ENCODE measurements at regions not wholly inside any gene's neighbourhood (a gene's known extent, or its start where the extent isn't known, plus 50 kb on each side); places are given as distances from the start of the nearest gene placed in this dataset.

DNA sequence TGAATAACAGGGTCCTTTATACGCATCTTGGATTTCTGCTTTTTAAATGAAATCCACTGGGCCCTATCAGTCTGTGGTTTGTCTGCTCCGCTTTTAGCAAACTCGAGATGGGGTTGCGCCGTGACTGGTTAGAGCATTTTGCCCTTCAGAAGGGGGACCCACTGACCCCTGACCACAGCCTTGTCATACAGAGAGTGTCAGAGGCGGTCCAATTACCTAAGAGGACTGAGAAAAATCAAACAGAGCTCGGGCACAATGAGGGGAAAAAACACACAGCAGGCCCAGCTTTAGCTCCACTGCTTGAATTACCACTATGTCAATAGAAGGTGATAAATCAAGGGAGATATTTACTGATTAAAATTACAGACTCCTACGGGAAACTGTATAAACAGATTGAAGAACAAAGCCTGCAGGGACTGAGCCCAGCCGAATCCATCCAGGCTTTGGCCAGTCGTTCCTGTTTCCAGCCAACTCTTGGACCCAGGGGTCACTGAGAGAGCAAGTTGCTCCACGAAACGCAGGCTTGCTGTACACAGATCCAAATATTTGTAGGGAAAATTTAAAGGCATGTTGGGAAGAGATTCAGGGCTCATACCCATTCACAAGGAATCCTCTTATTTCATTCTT lies 131.9 kb upstream of the ZFHX3 start:
- H3K9me3 ChIP-seq: no peaks in the 10 kb centered on the region
- TF ChIP-seq POLR2A (IDR thresholded peaks at IDR 0.05): no peak
- TF ChIP-seq, protein P1, sequence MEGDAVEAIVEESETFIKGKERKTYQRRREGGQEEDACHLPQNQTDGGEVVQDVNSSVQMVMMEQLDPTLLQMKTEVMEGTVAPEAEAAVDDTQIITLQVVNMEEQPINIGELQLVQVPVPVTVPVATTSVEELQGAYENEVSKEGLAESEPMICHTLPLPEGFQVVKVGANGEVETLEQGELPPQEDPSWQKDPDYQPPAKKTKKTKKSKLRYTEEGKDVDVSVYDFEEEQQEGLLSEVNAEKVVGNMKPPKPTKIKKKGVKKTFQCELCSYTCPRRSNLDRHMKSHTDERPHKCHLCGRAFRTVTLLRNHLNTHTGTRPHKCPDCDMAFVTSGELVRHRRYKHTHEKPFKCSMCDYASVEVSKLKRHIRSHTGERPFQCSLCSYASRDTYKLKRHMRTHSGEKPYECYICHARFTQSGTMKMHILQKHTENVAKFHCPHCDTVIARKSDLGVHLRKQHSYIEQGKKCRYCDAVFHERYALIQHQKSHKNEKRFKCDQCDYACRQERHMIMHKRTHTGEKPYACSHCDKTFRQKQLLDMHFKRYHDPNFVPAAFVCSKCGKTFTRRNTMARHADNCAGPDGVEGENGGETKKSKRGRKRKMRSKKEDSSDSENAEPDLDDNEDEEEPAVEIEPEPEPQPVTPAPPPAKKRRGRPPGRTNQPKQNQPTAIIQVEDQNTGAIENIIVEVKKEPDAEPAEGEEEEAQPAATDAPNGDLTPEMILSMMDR (IDR thresholded peaks at IDR 0.05): no peak
- H3K4me1 ChIP-seq: no peaks in the 10 kb centered on the region
- no peak for DNase-seq
- no peak overlapping the region for H3K27ac ChIP-seq
- H3K36me3 ChIP-seq: no peaks in the 10 kb centered on the region
- no peak overlapping the region for H3K4me3 ChIP-seq
- H3K27me3 ChIP-seq: no peaks in the 10 kb centered on the region

DNA sequence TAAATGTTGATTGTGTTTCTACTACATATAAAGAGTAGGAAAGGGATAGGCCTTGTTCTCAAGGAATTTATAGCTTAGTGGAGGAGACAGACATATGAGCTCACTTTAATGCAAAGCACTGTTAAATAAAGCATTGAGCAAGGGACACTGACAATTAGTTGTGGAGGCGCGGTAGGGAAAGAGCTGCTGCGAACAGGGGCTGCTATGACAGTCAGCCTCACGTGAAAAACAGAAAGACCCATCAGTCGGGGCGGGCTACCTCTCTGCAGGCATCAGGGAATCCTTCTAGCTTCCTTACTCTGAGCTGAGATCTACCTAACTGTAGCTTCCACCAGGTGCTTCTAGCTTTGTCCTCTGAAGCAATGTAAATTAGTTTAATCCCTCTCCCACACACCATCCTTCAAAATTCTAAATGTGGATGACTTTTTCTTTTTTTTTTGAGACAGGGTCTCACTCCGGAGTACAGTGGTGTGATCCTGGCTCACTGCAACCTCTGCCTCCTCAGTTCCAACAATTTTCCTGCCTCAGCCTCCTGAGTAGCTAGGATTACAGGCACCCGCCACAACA lies 129.9 kb upstream of the ZFHX3 start:
- H3K4me3 ChIP-seq: no peak overlapping the region

DNA sequence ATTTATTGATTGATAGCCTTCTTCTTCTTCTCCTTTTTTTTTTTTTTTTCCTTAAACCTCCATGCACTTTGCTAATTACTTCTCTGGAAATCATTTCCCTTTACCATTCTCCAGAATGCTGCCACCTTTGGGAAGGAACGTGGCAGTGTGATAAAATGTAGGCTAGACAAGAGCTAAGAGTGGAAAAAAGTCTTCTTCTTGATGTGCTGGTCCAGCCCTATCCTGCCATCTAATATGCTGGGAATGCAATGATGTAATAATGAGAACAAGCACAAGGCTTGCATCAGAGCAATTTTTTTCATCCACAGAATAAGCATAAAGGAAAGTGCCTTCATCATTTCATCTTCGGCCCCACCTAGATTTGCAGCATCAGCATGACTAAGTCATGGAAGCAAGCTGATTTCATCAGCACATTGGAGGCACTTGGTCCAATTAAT lies 128.7 kb upstream of the ZFHX3 start:
- Histone ChIP-seq H3K27ac (no peak overlapping the region), H3K4me1 (peaks cover 0 to 17% (median 0%) of the 10 kb centered on the region in 4 donors), H3K9me3 (no peaks in the 10 kb centered on the region), H3K4me3 (no peak overlapping the region), H3K36me3 (no peaks in the 10 kb centered on the region), H3K27me3 (no peaks in the 10 kb centered on the region)
- TF ChIP-seq, protein P1 (IDR thresholded peaks at IDR 0.05): peak in 3 of 6 experiments; percentile 15 to 37 (median 18)
- no peak for TF ChIP-seq POLR2A (IDR thresholded peaks at IDR 0.05)
- DNase-seq: no peak

More for the DNA sequence above, 129.9 kb upstream of the ZFHX3 start:
- TF ChIP-seq POLR2A (IDR thresholded peaks at IDR 0.05): no peak
- H3K27ac ChIP-seq: no peak overlapping the region
- no peak for DNase-seq
- H3K9me3 ChIP-seq: no peaks in the 10 kb centered on the region
- no peaks in the 10 kb centered on the region for H3K27me3 ChIP-seq
- no peaks in the 10 kb centered on the region for H3K36me3 ChIP-seq
- H3K4me1 ChIP-seq: peaks cover 0 to 6% (median 0%) of the 10 kb centered on the region in 4 donors

DNA sequence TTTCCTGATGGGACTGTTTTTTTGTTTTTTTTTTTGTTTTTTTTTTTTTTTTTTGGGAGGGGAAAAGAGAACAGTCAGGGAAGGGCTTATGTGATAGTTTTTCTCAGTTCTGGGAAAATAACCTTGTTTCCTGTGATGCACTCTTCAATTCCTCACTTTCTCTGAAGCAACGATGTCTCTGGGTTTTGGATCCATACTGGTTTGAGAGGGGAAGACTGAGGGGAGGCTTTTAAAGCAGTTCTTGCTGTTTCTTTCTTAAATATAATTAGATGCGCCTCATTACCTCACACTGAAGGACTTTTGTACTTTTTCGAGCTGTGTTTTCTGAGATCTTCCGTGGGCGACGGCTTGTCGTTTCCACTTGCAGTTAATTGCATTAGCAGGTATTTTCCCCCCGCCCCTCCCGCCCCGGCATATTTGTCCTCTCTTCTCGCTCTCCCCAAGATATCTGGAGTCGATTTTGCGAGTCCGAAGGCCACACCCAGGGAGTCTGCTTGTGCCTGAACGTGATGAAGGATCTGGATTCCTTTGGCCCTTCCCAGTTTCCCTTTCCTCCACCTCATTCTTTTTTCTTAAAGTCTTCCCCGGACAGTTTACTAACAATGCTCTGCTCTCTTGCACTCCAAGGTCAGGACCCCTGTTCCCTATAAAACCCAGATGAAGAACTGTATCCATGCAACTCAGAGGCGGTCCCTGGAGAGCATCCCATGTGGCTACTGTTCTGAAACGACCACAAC lies 125.2 kb upstream of the ZFHX3 start:
- no peak overlapping the region for H3K4me3 ChIP-seq
- H3K4me1 ChIP-seq: peaks cover 0 to 27% (median 0%) of the 10 kb centered on the region in 4 donors
- TF ChIP-seq POLR2A (IDR thresholded peaks at IDR 0.05): no peak
- TF ChIP-seq, protein P1 (IDR thresholded peaks at IDR 0.05): no peak
- no peaks in the 10 kb centered on the region for H3K9me3 ChIP-seq
- no peak for DNase-seq
- peak overlapping the region in 2 of 4 donors; percentile 12 to 49 for H3K27ac ChIP-seq
- H3K36me3 ChIP-seq: no peaks in the 10 kb centered on the region
- H3K27me3 ChIP-seq: no peaks in the 10 kb centered on the region

DNA sequence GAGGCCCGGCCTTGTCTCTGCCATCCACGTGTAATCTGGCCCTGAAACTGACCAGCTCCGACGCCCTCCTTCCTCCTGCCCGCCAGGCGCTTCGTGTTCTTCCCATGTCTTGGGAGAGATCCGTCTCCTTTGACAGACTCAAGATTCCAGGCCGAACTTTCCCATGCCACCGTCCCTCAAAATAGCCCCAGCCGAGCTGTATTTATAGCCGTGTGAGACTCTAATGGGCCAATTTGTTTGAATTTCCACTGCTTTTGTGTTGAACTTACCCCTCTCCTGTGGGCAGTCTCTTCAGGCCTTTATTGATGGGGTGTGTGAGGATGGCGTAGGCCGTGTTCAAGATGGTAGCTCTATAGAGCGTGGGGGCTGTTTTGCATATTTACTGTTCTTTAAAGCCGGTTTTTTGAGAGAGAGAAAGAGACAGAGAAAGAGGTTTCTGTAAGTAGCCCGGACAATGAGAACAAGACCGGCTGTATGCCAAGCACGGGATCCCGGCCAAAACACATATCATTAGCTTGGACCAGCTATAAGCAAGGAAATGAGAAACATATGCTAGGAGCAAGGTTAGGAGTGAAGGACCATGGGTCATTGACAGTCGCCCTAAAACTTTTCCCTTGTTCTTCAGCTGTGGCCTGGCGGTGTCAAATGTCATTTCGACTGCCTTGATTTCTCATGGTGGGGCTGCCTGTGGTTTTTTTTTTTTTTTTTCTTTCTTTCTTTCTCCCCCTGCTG lies 124.5 kb upstream of the ZFHX3 start:
- no peak overlapping the region for H3K4me3 ChIP-seq
- no peaks in the 10 kb centered on the region for H3K27me3 ChIP-seq
- peak in 2 of 3 donors; percentile 61 to 70 for DNase-seq
- peak overlapping the region in 2 of 4 donors; percentile 0 to 12 for H3K27ac ChIP-seq
- H3K9me3 ChIP-seq: no peaks in the 10 kb centered on the region
- peaks cover 0 to 27% (median 0%) of the 10 kb centered on the region in 4 donors for H3K4me1 ChIP-seq
- H3K36me3 ChIP-seq: no peaks in the 10 kb centered on the region
- no peak for TF ChIP-seq POLR2A (IDR thresholded peaks at IDR 0.05)
- TF ChIP-seq, protein P1 (IDR thresholded peaks at IDR 0.05): peak in 1 of 6 experiments; percentile 15
